Left forelimb (tissue), 1 donor: ENCODE measurements at regions not wholly inside any gene's neighbourhood (a gene's known extent, or its start where the extent isn't known, plus 50 kb on each side); places are given as distances from the start of the nearest gene placed in this dataset.
"Not testable (repeated sequence)": the region's sequence is repeated elsewhere in the genome, so short reads cannot be mapped to it uniquely, and the experiment has no call there.

Source experiments
- DNase-seq: peaks from one replicate; pipeline ENCODE4 v3.0.0-alpha.2; 2018; ENCODE audit warnings: low spot score

- no peak for DNase-seq
Measured at GRCh38 chr18:14962626-14963025, 214.7 kb downstream of the ANKRD30B start.

DNA sequence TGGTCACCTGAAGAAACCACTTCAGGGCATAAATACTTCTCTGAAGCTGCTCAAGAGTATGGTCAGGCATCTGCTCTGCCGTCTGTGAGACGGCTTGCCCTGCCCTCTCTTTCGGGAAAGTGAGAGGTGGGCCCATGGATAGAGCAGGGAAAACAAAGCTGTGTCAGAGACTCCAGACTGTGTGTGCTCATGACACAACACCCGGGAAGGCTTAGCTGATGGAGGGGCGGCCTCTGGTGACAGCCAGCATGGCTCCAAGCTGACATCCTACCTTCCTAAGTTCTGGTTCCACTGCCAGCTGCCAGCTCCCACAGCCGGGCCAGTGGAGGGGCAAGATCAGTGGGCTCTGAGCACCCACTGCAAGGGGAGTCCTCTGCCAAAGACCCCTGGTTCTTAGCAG is 215.3 kb downstream of the ANKRD30B start:
- no peak for DNase-seq

- DNase-seq = no peak
Measured at GRCh38 chr18:14964002-14964401, 216.0 kb downstream of the ANKRD30B start.

DNA sequence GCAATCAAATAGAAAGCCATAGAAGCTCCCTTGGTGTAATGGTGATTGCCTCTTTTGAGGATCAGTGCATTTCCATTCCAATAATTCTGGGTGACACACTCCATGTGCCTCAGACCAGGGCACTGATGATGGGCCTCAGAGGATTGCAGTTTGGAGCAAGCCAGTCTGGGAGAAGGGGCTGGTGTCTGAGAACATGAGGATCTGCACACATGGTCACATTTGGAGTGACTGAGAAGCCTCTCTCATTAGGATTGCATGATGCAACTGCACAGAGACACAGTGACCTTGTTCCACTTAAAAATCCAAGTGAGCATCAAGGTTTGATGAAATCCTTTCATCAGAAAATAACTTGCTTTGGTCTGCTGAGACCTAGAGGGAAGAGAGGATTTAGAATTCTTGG is 216.4 kb downstream of the ANKRD30B start:
- no peak for DNase-seq

GRCh38 chr18:14964976-14965375 is 217.0 kb downstream of the ANKRD30B start:
- not testable (repeated sequence) for DNase-seq

DNA sequence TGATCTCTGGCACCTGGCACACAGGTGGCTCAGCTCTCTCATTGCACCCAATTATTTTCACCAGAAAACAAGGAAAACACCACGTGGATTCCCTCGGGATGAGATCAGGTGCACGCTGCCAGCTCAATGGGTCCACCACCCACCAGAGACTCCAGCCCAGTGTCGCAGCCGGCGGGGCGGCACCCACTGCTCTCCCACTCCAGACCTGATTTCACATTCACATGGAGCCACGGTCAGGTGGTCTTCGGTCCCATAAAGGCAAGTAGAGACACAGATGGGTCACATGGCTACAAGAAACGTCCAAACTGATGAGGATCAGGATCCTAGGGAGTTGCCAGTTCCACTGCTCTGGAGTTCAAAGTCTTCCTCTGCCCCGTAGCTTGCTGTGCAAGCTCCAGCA is 217.6 kb downstream of the ANKRD30B start:
- DNase-seq = no peak

GRCh38 chr18:14967246-14967645 is 219.3 kb downstream of the ANKRD30B start:
- not testable (repeated sequence) for DNase-seq

- DNase-seq = no peak
Measured at GRCh38 chr18:14969500-14969899, 221.5 kb downstream of the ANKRD30B start.

DNA sequence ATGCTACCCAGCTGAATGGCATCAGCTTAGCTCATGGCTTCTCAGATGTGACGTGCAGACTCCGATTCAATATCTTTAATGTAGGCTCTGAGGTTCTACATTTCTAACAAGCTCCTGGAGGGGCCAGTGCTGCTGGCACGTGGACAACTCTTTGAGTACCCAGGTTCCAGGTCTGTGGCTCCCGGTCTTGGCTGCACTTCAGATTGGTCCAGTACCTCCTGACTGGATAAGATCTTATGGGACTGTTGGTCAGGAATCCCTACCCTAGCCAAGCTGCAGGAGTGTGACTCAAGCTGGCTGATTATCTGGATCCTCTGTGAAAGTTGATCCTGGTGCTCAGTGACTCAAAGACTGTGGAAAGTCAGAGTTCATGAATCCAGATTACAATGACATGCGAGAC is 222.1 kb downstream of the ANKRD30B start:
- DNase-seq = no peak

- DNase-seq = no peak
Measured at GRCh38 chr18:14971461-14972185, 223.7 kb downstream of the ANKRD30B start.

- not testable (repeated sequence) for DNase-seq
Measured at GRCh38 chr18:14973421-14973820, 225.4 kb downstream of the ANKRD30B start.

GRCh38 chr18:14974088-14974487 is 226.1 kb downstream of the ANKRD30B start:
- no peak for DNase-seq

DNA sequence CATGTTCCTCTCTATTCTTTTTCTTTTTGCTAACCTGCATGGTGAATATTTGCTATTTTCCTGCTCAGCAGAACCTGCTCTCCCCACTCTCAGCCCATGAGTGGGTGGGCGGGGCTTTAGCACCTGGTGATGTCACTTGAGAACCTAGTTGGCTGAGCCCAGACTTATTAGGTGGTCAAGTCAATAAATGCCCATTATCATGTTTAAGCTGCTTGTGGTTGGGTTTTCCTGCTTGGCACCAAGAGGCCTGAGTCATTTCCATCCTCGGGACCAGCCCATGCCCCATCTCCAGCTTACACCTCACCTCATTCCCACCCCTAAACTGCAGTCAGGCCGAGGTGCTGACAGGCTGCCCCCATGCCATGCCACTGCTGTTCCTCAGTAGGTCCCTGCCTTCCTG is 226.6 kb downstream of the ANKRD30B start:
- DNase-seq = no peak

DNA sequence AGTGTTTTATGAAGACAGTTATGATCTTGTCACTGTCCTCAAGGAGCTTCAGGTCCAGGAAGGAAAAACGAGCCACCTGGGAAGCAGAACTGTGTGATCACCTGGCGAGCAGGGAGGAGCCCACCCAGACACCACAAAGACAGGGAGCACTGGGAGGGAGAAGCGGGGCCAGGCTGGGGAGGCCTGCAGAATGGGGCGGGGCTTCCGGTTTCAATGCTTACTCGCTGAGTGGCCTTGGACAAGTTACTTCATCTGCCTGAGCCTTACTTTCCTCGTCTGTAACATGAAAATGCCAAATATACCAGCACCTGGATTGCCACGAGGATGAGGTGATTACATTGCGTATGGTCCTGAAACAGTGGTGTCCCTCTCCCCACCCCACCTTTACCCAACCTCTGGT is 227.5 kb downstream of the ANKRD30B start:
- no peak for DNase-seq

- DNase-seq = no peak
Measured at GRCh38 chr18:14976736-14977430, 228.9 kb downstream of the ANKRD30B start.

GRCh38 chr18:14978191-14978590 is 230.2 kb downstream of the ANKRD30B start:
- no peak for DNase-seq

DNA sequence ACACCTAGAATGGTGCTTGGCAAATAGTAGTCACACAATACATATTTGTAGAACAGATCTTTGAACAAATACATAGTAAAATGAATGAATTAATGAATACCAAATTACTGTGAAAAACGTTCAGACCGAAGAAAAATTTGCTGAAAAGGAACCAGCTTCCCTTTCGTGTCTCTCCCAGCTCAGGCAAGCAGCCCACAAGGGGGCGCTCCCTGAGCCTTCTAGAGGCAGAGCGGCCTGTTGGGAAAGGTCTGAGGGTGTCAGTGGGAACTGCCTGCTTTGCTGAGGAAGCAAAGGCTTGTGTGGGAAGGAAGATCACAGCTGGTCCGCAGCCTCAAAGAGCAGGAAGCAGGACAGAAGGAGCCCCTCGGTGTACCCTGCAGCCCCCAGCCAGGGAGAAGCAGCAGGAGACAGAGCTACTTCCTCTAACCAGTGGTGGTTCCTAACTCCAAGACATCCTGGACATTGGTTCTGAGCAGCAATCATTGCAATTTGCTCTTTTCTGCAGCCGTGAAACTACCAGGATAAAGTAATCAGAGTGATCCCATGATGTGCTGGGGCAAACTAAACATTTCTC is 231.1 kb downstream of the ANKRD30B start:
- DNase-seq = no peak

- no peak for DNase-seq
Measured at GRCh38 chr18:14979875-14980274, 231.9 kb downstream of the ANKRD30B start.

GRCh38 chr18:14984531-14984930 is 236.6 kb downstream of the ANKRD30B start:
- DNase-seq = not testable (repeated sequence)

- DNase-seq = not testable (repeated sequence)
Measured at GRCh38 chr18:14985291-14986013, 237.5 kb downstream of the ANKRD30B start.

DNA sequence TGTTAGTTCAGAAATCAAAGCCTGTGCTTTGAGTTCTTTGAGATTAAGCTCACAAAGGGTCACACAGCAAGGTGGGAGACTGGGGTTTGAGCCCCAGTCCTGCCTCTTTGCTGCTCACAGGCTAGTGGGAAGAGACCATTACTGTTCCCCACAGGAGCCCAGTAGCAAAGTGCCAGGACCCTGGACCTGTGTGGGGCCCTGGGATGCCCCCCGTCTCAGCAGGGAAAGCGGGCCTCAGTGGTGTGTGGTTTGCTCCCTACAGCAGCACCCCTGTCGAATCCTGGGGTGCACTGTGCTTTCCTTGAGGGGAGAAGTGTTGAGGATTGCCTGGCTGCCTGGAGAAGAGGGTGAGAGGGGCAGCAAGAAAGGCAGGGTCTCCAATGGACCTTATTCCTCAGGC is 239.4 kb downstream of the ANKRD30B start:
- not testable (repeated sequence) for DNase-seq

DNA sequence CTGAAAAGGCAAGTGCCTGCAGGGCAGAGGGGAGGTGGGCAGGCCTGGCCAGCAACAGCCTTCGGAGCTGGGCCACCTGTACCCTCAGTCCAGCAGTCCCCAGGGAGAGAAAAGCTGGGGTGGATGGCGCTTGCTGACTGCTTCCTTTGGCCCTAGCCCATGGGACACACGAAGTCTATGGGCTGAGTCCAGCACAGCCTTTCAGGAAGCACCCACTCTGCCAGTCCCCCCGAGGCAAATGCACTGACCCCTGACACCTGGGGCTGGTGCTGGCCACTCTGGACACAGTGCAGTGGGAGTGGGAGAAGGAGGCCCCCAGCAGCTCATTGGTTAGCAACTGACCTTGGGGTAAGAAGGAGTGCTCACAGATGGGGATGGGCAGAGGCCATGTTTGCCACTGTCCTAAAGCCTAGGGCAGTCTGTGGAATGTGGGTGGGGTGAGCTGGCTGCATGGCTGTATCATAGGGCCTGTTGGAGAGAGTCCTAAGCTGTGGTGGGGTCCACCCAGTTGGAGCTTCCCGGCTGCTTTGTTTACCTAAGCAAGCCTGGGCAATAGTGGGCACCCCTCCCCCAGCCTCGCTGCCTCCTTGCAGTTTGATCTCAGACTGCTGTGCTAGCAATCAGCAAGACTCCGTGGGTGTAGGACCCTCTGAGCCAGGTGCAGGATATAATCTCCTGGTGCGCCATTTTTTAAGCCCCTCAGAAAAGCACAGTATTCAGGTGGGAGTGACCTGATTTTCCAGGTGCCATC is 240.2 kb downstream of the ANKRD30B start:
- DNase-seq = not testable (repeated sequence)
